ENCODE measurements at regions not wholly inside any gene's neighbourhood (a gene's known extent, or its start where the extent isn't known, plus 50 kb on each side); places are given as distances from the start of the nearest gene placed in this dataset.
A peak's percentile ranks its signal among the peaks of the same experiment; 100 is the strongest.

DNA sequence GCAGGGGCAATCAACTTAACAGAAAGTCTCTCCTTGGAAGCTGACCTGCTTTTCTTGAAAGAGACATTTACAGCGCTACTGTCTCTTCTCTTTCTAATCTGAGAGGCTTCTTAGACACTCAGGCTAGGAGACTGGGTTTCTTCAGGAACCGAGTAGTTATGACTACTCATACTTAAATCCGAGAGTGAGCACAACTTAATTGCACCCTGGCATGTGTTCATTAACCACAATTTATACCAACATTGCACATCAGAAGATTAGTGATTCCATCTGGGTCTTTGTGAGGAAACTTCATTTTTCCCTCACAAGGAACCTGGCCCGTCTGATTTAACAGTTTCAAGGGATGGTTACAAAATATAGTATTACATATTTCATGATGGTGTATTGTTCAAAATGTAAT is 176.9 kb downstream of the UBE2E3 start:
- no peak overlapping the region for H3K4me3 ChIP-seq (ENCODE audit: low read depth, low read length)
- peak; percentile 79 for DNase-seq (ENCODE audit: low read depth)
- TF ChIP-seq, protein P1, sequence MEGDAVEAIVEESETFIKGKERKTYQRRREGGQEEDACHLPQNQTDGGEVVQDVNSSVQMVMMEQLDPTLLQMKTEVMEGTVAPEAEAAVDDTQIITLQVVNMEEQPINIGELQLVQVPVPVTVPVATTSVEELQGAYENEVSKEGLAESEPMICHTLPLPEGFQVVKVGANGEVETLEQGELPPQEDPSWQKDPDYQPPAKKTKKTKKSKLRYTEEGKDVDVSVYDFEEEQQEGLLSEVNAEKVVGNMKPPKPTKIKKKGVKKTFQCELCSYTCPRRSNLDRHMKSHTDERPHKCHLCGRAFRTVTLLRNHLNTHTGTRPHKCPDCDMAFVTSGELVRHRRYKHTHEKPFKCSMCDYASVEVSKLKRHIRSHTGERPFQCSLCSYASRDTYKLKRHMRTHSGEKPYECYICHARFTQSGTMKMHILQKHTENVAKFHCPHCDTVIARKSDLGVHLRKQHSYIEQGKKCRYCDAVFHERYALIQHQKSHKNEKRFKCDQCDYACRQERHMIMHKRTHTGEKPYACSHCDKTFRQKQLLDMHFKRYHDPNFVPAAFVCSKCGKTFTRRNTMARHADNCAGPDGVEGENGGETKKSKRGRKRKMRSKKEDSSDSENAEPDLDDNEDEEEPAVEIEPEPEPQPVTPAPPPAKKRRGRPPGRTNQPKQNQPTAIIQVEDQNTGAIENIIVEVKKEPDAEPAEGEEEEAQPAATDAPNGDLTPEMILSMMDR (IDR thresholded peaks at IDR 0.05; ENCODE audit: insufficient read depth, low read depth, low read length) = no peak

- peak; percentile 18 for DNase-seq (ENCODE audit: low read depth)
- no peak overlapping the region for H3K4me3 ChIP-seq (ENCODE audit: low read depth, low read length)
- TF ChIP-seq, protein P1 (IDR thresholded peaks at IDR 0.05; ENCODE audit: insufficient read depth, low read depth, low read length) = no peak
Observed at GRCh38 chr2:181158427-181158826, 178.0 kb downstream of the UBE2E3 start.

GRCh38 chr2:181161615-181162014 is 181.2 kb downstream of the UBE2E3 start:
- no peak overlapping the region for H3K4me3 ChIP-seq (ENCODE audit: low read depth, low read length)
- no peak for DNase-seq (ENCODE audit: low read depth)
- TF ChIP-seq, protein P1 (IDR thresholded peaks at IDR 0.05; ENCODE audit: insufficient read depth, low read depth, low read length) = no peak

GRCh38 chr2:181163139-181163538 is 182.7 kb downstream of the UBE2E3 start:
- H3K4me3 ChIP-seq (ENCODE audit: low read depth, low read length) = no peak overlapping the region
- TF ChIP-seq, protein P1 (IDR thresholded peaks at IDR 0.05; ENCODE audit: insufficient read depth, low read depth, low read length) = no peak
- no peak for DNase-seq (ENCODE audit: low read depth)

DNA sequence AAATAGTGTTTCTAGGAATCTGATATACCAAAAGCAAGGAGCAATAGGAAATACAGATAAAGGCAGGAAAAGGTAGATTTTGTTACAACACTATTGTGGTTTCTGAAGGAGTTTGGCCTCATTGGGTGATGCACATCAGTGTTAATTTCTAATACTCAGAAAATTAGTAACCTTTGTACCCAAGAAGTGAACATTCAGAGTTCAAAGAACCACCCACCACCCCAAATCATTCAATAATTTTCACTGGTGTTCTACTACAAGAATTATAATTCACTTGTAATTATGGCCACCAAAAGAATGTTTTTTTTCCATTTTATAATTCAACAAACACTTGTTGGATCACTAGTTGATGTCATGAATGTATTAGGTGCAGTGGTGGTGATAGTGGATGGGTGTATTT is 183.3 kb downstream of the UBE2E3 start:
- H3K4me3 ChIP-seq (ENCODE audit: low read depth, low read length) = no peak overlapping the region
- DNase-seq (ENCODE audit: low read depth) = no peak
- TF ChIP-seq, protein P1 (IDR thresholded peaks at IDR 0.05; ENCODE audit: insufficient read depth, low read depth, low read length) = no peak

DNA sequence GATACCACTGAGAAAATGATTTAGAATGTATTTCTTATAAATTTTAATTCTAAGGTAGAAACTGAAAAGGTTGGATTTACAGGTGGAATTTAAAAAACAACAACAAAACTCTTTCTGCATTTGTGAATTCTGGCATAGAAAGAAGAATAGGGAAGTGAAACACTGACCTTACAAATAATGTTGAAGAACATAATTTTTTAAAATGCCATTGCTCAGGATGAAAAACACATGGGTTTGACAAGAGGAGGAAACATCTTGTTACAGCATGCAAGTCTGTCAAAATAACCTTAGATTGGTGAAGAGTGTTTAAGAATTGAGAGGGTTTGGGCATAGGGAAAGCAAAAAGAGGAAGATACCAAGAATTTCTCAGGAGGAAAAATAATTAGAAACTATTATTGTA is 184.3 kb downstream of the UBE2E3 start:
- no peak overlapping the region for H3K4me3 ChIP-seq (ENCODE audit: low read depth, low read length)
- TF ChIP-seq, protein P1 (IDR thresholded peaks at IDR 0.05; ENCODE audit: insufficient read depth, low read depth, low read length) = no peak
- DNase-seq (ENCODE audit: low read depth) = no peak

- TF ChIP-seq, protein P1 (IDR thresholded peaks at IDR 0.05; ENCODE audit: insufficient read depth, low read depth, low read length) = no peak
- no peak overlapping the region for H3K4me3 ChIP-seq (ENCODE audit: low read depth, low read length)
- no peak for DNase-seq (ENCODE audit: low read depth)
Observed at GRCh38 chr2:181165199-181165868, 184.9 kb downstream of the UBE2E3 start.
